Hindlimb muscle (tissue), 1 donor: ENCODE measurements at regions not wholly inside any gene's neighbourhood (a gene's known extent, or its start where the extent isn't known, plus 50 kb on each side); places are given as distances from the start of the nearest gene placed in this dataset.

ENCODE experiments used
- DNase-seq: peaks from one replicate; pipeline ENCODE4 v3.0.0-alpha.2; 2013

- DNase-seq, result no peak
Measured at GRCh38 chr3:145767909-145768308, 393.1 kb downstream of the PLOD2 start.

- peak; percentile 62 for DNase-seq
Measured at GRCh38 chr3:145776782-145777408, 384.1 kb downstream of the PLOD2 start.

GRCh38 chr3:145780301-145780700 is 380.7 kb downstream of the PLOD2 start:
- DNase-seq, result no peak

DNA sequence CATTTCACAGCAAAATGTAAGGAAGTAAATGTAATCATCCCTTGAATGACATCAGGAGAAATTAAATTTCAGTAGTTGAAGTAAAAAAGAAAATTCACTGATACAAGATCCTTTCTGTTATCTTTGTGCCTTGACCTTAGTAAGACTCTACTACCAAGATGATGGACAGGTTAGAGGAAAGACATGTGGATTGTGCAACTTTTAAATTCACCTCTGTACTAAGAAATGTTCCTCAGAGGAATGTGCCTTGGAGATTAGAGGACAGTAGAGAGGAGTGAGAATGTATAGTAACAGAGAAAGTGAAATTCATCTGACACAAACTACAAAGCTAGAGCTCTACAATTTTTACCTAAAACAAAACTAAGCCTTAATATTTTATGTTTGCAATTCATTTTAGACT is 375.3 kb downstream of the PLOD2 start:
- DNase-seq, result no peak

DNA sequence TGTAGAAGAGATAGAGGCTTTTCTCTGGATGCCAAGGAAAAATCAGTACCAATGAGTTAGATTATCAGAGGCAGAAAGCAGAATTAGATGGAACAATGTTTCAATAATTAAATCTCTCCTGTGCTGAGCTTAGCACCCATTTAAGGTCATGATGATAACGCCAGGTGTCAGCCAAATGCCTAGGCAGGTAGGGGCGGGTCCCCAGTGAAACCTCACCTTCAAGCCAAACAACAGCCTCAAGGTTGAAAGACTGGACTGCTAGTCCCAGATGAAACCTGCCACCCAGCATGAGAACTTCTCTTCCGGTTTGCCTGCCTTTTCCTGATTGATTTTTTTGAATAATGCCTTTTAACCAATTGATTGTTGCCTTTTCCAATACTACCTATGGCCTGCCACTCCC is 363.0 kb downstream of the PLOD2 start:
- DNase-seq, result no peak

DNA sequence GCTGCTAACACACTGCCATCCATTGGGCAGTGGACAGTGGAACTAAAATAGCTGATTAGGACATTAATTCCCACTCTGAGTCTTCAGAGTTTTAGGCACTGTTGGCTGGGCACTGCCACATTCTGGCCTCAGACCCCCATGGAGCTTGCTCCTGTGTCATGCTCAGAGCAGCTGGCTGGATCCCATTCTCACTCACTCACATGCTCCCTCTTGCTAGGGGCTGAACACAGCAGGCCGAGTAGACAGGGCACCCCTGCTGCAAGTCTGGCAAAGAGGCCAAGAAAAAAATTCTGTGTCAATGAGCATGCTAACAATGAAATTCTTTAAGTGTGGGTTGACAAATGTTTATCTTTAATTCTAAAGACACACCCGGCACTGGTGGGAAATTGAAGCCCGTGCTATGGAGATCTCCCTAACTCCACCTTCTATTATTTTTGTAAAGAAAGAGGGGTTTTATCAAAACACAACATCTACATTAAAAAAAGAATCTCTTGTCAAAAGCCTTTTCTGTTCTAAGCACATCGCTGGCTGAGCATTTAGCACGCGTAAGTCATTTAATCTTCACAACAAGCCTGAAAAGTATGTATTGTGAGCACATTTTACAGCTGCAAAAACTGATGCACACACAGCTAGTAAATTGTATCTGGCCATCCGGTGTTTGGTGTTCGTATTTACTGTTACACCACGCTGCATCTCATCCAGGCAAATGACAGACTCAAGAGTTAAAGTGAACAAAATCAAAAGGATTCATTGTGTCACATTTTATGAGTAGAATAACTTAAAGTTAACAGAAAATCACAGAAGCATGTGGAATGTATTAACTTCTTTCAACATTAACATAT is 362.1 kb downstream of the PLOD2 start:
- DNase-seq, result peak; percentile 19

- DNase-seq, result no peak
Measured at GRCh38 chr3:145801696-145802095, 359.3 kb downstream of the PLOD2 start.

GRCh38 chr3:145807990-145808389 is 353.0 kb downstream of the PLOD2 start:
- DNase-seq, result no peak

GRCh38 chr3:145812391-145812790 is 348.6 kb downstream of the PLOD2 start:
- DNase-seq, result no peak

GRCh38 chr3:145815707-145816413 is 345.1 kb downstream of the PLOD2 start:
- DNase-seq, result no peak

DNA sequence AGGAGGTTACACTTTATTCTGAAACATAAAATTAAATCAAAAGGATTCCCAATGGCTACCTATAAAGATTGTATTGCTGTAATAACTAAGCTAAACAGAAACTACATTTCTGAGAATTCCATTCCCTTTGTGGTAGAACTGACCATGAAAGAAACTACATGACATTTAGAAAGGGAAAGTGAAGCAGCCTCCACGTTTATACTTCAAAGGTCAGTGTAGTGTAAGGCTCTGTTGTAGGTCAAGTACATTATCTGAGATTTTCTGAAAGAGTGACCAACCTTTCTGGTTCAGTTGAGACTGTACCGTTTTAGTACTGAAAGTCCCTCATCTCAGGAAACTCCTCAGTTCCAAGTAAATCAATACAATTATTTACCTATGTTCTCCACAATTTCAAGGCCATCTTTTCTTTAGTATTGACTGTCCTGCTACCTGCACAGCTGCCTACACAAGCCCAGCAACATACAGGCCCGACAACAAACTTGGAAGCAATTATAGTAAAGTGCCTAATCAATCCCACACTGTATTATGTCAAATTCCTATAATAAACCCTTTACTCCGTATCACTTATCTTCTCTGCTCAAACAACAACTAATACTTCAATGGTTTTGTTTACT is 343.0 kb downstream of the PLOD2 start:
- DNase-seq, result no peak

GRCh38 chr3:145820170-145820569 is 340.8 kb downstream of the PLOD2 start:
- DNase-seq, result no peak

DNA sequence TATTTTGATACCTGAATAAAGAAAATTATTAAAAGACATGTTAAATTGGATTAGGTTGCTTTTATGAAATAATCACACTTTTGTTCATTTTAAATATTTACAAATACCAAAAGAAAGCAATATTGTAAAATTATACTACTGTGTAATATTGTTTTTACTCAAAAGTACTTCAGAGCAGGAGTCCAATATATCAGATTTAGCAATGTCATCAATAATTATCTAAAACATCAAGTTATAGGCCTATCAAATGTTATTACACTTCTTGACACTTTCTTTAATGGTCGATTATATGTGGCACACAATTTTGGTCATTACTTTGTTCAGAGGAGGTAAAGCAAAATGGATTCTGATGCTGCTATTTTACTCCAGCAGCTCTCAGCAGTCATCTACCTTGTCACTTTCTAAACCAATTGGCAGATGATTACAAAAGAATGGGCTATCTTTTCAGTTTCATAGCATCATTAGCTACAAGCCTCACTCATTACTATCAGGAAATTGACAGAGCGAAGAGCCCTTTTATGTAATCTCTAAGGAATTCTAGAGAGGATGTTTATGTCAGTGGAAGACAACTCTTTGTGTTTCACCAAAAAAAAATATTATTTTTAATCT is 318.6 kb downstream of the PLOD2 start:
- no peak for DNase-seq

GRCh38 chr3:145843561-145843960 is 317.4 kb downstream of the PLOD2 start:
- DNase-seq, result no peak

GRCh38 chr3:145849115-145849514 is 311.9 kb downstream of the PLOD2 start:
- no peak for DNase-seq

DNA sequence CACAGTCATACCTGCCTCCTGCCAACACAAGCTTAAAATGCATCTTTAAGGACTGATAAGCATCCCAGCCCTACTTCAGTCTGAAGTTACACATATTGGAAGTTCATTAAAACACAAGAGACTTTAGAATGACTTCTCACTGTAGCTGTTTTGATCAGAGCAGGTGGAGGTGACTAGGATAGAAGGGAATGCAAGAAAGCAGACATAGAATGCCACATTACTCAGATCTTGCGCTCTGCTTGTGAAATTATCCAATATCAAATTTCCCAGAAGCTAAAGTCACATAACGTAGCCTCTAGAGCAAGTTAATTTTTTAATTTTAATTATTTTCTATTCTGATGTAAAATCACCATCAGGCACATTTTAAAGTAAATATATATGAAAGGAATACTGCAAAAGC is 306.5 kb downstream of the PLOD2 start:
- no peak for DNase-seq

GRCh38 chr3:145857956-145858355 is 303.0 kb downstream of the PLOD2 start:
- DNase-seq, result no peak

GRCh38 chr3:145864336-145864735 is 296.6 kb downstream of the PLOD2 start:
- DNase-seq, result no peak

DNA sequence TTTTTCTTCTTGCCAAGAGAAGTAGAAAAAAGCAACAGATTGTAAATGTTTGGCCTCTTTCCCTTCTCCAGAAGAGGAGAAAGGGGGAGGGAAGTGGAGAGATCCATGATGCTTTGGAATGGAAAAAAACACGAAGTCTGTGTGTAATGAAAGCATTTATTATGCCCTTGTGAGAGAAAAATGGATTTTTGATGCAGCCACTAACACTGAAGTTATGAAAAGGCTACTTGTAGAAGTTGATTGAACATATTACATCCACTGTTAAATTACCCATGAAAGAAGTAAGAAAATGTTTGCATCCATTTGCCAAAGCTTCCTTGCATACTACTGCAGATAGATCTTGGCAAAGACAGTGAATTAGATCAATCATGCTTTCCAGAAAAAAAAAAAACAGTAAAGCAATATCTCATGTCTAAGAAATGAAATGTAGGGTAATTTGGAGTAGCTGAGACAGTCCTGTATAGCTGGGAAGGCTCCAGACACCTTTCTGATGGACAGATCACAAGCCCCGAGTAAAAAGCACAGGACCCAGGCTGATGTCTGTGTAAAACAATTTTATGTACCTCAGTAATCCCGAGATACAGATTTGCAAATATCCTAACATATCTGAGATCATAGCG is 295.5 kb downstream of the PLOD2 start:
- peak; percentile 66 for DNase-seq

DNA sequence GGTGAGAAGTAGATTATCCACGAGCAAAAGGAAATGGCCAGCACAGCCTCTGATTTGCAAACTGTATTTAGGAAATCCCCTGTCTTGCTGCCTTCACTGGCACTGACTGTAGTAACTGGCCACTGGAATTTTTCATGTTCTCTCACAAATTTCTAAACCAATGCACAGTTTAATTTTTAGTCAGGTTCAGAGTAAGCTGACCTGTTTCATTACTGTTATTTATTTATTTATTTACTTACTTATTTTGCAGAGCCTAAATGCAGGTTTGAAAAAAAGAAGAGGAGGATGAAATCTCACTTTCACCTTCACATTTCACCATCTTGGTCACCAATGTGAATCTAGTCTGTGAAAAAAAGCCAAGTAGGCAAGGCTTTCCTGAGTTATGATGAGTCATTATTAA is 291.0 kb downstream of the PLOD2 start:
- no peak for DNase-seq

DNA sequence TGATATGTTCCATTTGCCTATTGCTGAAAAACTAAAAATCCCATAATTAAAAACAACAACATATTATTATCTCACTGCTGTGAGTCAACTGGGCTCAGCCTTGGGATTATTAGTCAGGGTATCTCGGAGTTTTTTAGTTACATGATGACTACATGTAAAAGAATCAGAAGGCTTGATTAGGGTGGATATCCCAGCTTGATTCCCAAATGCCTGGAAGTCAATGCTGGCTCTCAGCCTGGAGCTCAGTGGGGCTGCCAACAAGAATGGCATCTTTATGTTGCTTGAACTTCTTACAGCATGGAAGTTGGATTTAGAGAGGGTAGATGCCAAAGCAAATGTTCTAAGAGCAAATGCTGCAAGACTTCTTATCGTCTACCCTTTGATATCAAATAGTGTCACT is 278.5 kb downstream of the PLOD2 start:
- DNase-seq, result no peak

GRCh38 chr3:145889730-145890129 is 271.3 kb downstream of the PLOD2 start:
- DNase-seq, result no peak
